Stromal cell of bone marrow (primary cell): ENCODE measurements at regions not wholly inside any gene's neighbourhood (a gene's known extent, or its start where the extent isn't known, plus 50 kb on each side); places are given as distances from the start of the nearest gene placed in this dataset.

Source experiments
- DNase-seq: peaks from one replicate; pipeline ENCODE4 v3.0.0-alpha.2; 2012; ENCODE audit warnings: low read depth

GRCh38 chr1:87926131-87926830 lies 597.6 kb downstream of the LMO4 start:
- no peak for DNase-seq

- no peak for DNase-seq
Measured at GRCh38 chr1:87926921-87927320, 598.2 kb downstream of the LMO4 start.

- DNase-seq = no peak
Measured at GRCh38 chr1:87927391-87928280, 599.0 kb downstream of the LMO4 start.

GRCh38 chr1:87928623-87929022 lies 599.9 kb downstream of the LMO4 start:
- DNase-seq = no peak

GRCh38 chr1:87929906-87930305 lies 601.2 kb downstream of the LMO4 start:
- DNase-seq = no peak

- no peak for DNase-seq
Measured at GRCh38 chr1:87930796-87931195, 602.1 kb downstream of the LMO4 start.

GRCh38 chr1:87933171-87933570 lies 604.5 kb downstream of the LMO4 start:
- no peak for DNase-seq

GRCh38 chr1:87935130-87935529 lies 606.5 kb downstream of the LMO4 start:
- no peak for DNase-seq

- DNase-seq = no peak
Measured at GRCh38 chr1:87937831-87938395, 609.2 kb downstream of the LMO4 start.

- no peak for DNase-seq
Measured at GRCh38 chr1:87938631-87939030, 610.0 kb downstream of the LMO4 start.

GRCh38 chr1:87939444-87939843 lies 610.8 kb downstream of the LMO4 start:
- DNase-seq = no peak

- DNase-seq = no peak
Measured at GRCh38 chr1:87940421-87940820, 611.7 kb downstream of the LMO4 start.

- no peak for DNase-seq
Measured at GRCh38 chr1:87941337-87941946, 612.8 kb downstream of the LMO4 start.

GRCh38 chr1:87942165-87942564 lies 613.5 kb downstream of the LMO4 start:
- peak; percentile 35 for DNase-seq

GRCh38 chr1:87949711-87950110 lies 621.0 kb downstream of the LMO4 start:
- DNase-seq = no peak

GRCh38 chr1:87950369-87950768 lies 621.7 kb downstream of the LMO4 start:
- DNase-seq = no peak

- no peak for DNase-seq
Measured at GRCh38 chr1:87951409-87951808, 622.7 kb downstream of the LMO4 start.

GRCh38 chr1:87951852-87952251 lies 623.2 kb downstream of the LMO4 start:
- DNase-seq = peak; percentile 28

GRCh38 chr1:87953121-87953520 lies 624.4 kb downstream of the LMO4 start:
- DNase-seq = no peak

- DNase-seq = peak; percentile 72
Measured at GRCh38 chr1:87953732-87954344, 625.2 kb downstream of the LMO4 start.

- DNase-seq = no peak
Measured at GRCh38 chr1:87955038-87955437, 626.4 kb downstream of the LMO4 start.

- DNase-seq = peak; percentile 93
Measured at GRCh38 chr1:87956072-87956471, 627.4 kb downstream of the LMO4 start.
